Natural killer cell (primary cell): ENCODE measurements at regions not wholly inside any gene's neighbourhood (a gene's known extent, or its start where the extent isn't known, plus 50 kb on each side); places are given as distances from the start of the nearest gene placed in this dataset.

Experiments
- ATAC-seq, 3 donors: fragments of 150-1000 bp in 2 of 3; fragments of 200-7000 bp in 1 of 3; cut with Tn5 transposase; 1 replicate in 1 of 3; 2 replicates in 2 of 3; pipeline ENCODE4 v1.10.0; 2021; ENCODE audit warnings: mild to moderate bottlenecking in 2 of 3, moderate library complexity in 2 of 3
- DNase-seq, 2 donors: peaks; one replicate each; pipeline versions ENCODE4 v3.0.0 to v3.0.0-alpha.2; 2013 to 2021; ENCODE audit warnings: mixed read lengths in 1 of 2
- H3K27ac ChIP-seq: one replicate; pipeline ENCODE4 v1.5.1; 2013; ENCODE audit warnings: mild to moderate bottlenecking, low read length
- H3K27me3 ChIP-seq: one replicate; pipeline ENCODE4 v1.6.1; 2013; ENCODE audit warnings: low read length; ENCODE audit not compliant: control insufficient read depth, insufficient read depth
- H3K36me3 ChIP-seq: one replicate; pipeline ENCODE4 v1.6.1; 2013; ENCODE audit warnings: low read length; ENCODE audit not compliant: control insufficient read depth, insufficient read depth
- H3K4me1 ChIP-seq: one replicate; pipeline ENCODE4 v1.6.1; 2013; ENCODE audit warnings: low read length; ENCODE audit not compliant: control insufficient read depth, insufficient read depth
- H3K4me3 ChIP-seq: one replicate; pipeline ENCODE4 v1.5.1; 2013; ENCODE audit warnings: low read length
- H3K9me3 ChIP-seq: one replicate; pipeline ENCODE4 v1.6.1; 2013; ENCODE audit warnings: low read length; ENCODE audit not compliant: control insufficient read depth, insufficient read depth
- H3K27ac Mint-ChIP-seq, 2 donors: one replicate each; pipeline ENCODE4 v1.8.0; 2022; ENCODE audit warnings: mild to moderate bottlenecking in 2 of 2, mixed read lengths in 2 of 2, moderate library complexity in 1 of 2
- H3K27me3 Mint-ChIP-seq, 2 donors: one replicate each; pipeline ENCODE4 v1.8.0; 2022; ENCODE audit warnings: low read depth in 2 of 2, mixed read lengths in 2 of 2
- H3K36me3 Mint-ChIP-seq: one replicate; pipeline ENCODE4 v1.8.0; 2022; ENCODE audit warnings: mixed read lengths
- H3K4me1 Mint-ChIP-seq, 2 donors: one replicate each; pipeline ENCODE4 v1.8.0; 2022; ENCODE audit warnings: mixed read lengths in 2 of 2
- H3K4me3 Mint-ChIP-seq: one replicate; pipeline ENCODE4 v1.8.0; 2022; ENCODE audit warnings: mild to moderate bottlenecking, moderate library complexity, mixed read lengths
- H3K9me3 Mint-ChIP-seq, 2 donors: one replicate each; pipeline ENCODE4 v1.8.0; 2022; ENCODE audit warnings: mixed read lengths in 2 of 2
- CTCF ChIP-seq: fragments of 200-600 bp; IDR thresholded peaks from one replicate; pipeline ENCODE4 v1.8.0; 2022; ENCODE audit warnings: antibody characterized with exemption
- WGBS: methylation state at CpG from one replicate; pipeline ENCODE4 v1.1.7; 2013; ENCODE audit warnings: missing lambda C conversion rate; ENCODE audit not compliant: insufficient coverage; 5-methylcytosine and 5-hydroxymethylcytosine counted together
- intact Hi-C: fragments of 100-400 bp; cut with micrococcal nuclease; formaldehyde crosslinking; loops from one replicate; pipeline ENCODE4 v1.14.2; 2022

- Mint-ChIP-seq H3K27ac (no peak overlapping the region), H3K4me3 (no peak overlapping the region), H3K9me3 (peaks cover 2% of the 10 kb centered on the region in 2 donors), H3K27me3 (no peaks in the 10 kb centered on the region), H3K4me1 (peaks cover 63 to 72% of the 10 kb centered on the region in 2 donors), H3K36me3 (no peaks in the 10 kb centered on the region)
- Histone ChIP-seq H3K4me3 (no peak overlapping the region), H3K36me3 (no peaks in the 10 kb centered on the region), H3K4me1 (no peaks in the 10 kb centered on the region), H3K9me3 (no peaks in the 10 kb centered on the region), H3K27me3 (no peaks in the 10 kb centered on the region), H3K27ac (no peak overlapping the region)
- DNase-seq (no peak), ATAC-seq (no peak)
- intact Hi-C loops: no loop called here
- no peak for TF ChIP-seq CTCF
- WGBS: 87% methylated on average over 3 of the region's 3 CpGs
These were observed 270.2 kb downstream of the PTPRC start for GRCh38 chr1:198908995-198909394.

- DNase-seq (no peak), ATAC-seq (no peak)
- H3K4me3 Mint-ChIP-seq: no peak overlapping the region
- Histone ChIP-seq H3K4me1 (no peaks in the 10 kb centered on the region), H3K36me3 (no peaks in the 10 kb centered on the region), H3K9me3 (no peaks in the 10 kb centered on the region), H3K27me3 (no peaks in the 10 kb centered on the region), H3K4me3 (no peak overlapping the region), H3K27ac (no peak overlapping the region)
- H3K4me1 Mint-ChIP-seq: peaks cover 60 to 70% of the 10 kb centered on the region in 2 donors
- H3K27ac Mint-ChIP-seq: peak overlapping the region; percentile 41 to 74
- 78% methylated on average over 2 of the region's 2 CpGs for WGBS
- TF ChIP-seq CTCF: no peak
- no peaks in the 10 kb centered on the region for H3K27me3 Mint-ChIP-seq
- H3K9me3 Mint-ChIP-seq: peaks cover 2% of the 10 kb centered on the region in 2 donors
- intact Hi-C loops: no loop called here
- H3K36me3 Mint-ChIP-seq: no peaks in the 10 kb centered on the region
These were observed 271.1 kb downstream of the PTPRC start for GRCh38 chr1:198909973-198910372.

- Histone ChIP-seq H3K9me3 (no peaks in the 10 kb centered on the region), H3K27me3 (no peaks in the 10 kb centered on the region), H3K36me3 (no peaks in the 10 kb centered on the region), H3K4me3 (no peak overlapping the region), H3K4me1 (no peaks in the 10 kb centered on the region), H3K27ac (no peak overlapping the region)
- no peak overlapping the region for H3K4me3 Mint-ChIP-seq
- no peak for DNase-seq
- peaks cover 2% of the 10 kb centered on the region in 2 donors for H3K9me3 Mint-ChIP-seq
- no peak for TF ChIP-seq CTCF
- WGBS: 67% methylated on average over 1 of the region's 2 CpGs
- peaks cover 57 to 68% of the 10 kb centered on the region in 2 donors for H3K4me1 Mint-ChIP-seq
- intact Hi-C loops: no loop called here
- H3K27me3 Mint-ChIP-seq: no peaks in the 10 kb centered on the region
- ATAC-seq: no peak
- no peaks in the 10 kb centered on the region for H3K36me3 Mint-ChIP-seq
- H3K27ac Mint-ChIP-seq: no peak overlapping the region
These were observed 272.0 kb downstream of the PTPRC start for GRCh38 chr1:198910816-198911215.

GRCh38 chr1:198912046-198912445 lies 273.2 kb downstream of the PTPRC start:
- H3K27ac Mint-ChIP-seq: no peak overlapping the region
- WGBS: 50% methylated on average over 1 of the region's 1 CpG
- H3K4me3 ChIP-seq: no peak overlapping the region
- no peaks in the 10 kb centered on the region for H3K27me3 Mint-ChIP-seq
- ATAC-seq (no peak), DNase-seq (no peak)
- intact Hi-C loops: no loop called here
- no peak overlapping the region for H3K4me3 Mint-ChIP-seq
- peaks cover 2% of the 10 kb centered on the region in 2 donors for H3K9me3 Mint-ChIP-seq
- no peaks in the 10 kb centered on the region for H3K27me3 ChIP-seq
- no peaks in the 10 kb centered on the region for H3K36me3 ChIP-seq
- no peaks in the 10 kb centered on the region for H3K4me1 ChIP-seq
- H3K36me3 Mint-ChIP-seq: no peaks in the 10 kb centered on the region
- H3K27ac ChIP-seq: no peak overlapping the region
- no peak for TF ChIP-seq CTCF
- no peaks in the 10 kb centered on the region for H3K9me3 ChIP-seq
- peaks cover 60 to 71% of the 10 kb centered on the region in 2 donors for H3K4me1 Mint-ChIP-seq
